Stromal cell of bone marrow (primary cell): ENCODE measurements at regions not wholly inside any gene's neighbourhood (a gene's known extent, or its start where the extent isn't known, plus 50 kb on each side); places are given as distances from the start of the nearest gene placed in this dataset.
A peak's percentile ranks its signal among the peaks of the same experiment; 100 is the strongest.

Experiments used
- DNase-seq: peaks from one replicate; pipeline ENCODE4 v3.0.0-alpha.2; 2012; ENCODE audit warnings: low read depth

DNA sequence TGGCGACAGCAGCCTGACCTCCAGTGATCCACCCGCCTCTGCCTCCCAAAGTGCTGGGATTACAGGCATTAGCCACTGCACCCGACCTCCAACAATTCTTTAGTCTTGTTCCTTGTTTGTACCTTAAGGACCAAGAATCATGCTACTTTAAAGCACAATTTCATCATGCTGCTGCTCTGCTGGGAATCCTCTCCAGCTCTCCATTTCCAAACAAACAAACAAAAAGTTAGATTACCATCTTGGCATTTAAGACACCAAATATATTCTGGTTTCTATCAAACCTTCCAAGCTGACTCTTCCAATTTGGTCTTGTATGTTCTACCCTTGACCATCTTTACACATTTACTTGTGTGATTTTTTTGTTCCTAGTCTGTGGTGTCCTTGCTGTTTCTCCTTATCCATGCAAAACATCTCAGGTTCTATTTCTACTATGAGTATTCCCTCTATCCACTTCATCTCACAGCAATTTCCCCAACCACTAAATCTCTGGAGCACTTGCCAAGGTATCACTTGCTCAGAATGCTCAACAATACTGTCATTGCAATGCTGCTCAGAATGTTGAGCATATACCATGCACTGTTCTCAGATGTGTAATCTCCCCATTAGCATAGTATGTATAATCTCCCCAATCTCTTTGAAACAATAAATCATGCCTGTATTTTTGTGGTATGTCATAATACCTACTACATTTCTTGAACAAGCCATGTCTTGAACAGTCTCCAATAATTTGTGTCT is 73.2 kb upstream of the GALNT5 start:
- no peak for DNase-seq

DNA sequence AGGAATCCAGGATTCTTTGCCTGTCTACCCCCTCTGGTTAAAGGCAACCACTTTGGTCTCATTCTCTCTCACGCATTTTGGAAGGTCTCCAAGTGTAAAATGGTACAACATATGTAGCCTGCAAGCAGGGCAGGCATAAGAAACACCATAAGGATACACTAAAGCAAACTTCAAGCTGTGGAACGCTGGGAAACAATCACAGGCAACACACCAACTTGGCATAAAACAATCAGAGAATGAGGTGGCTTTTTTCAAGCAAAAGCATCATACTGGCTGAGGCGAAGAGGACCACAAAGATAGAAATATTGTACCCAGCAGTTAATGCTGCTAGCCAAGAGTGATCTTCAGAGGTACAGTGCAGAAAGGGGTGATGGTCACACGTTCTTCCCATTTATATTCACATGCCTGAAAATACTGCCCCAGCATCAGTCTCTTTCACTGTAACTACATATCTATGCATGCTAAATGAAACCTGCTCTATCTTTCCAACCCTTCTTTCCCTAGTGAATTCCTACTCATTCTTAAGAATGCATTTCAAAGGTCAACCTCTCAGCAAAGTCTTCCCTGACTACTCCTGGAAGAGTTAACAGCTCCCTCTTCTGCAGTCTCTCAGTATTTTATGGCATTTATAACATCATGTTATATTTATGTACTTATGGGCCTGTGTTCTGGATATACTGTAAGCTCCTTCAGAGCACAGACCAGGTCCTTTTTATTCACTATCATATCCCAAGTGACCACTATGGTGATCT is 71.9 kb upstream of the GALNT5 start:
- DNase-seq = peak; percentile 66

DNA sequence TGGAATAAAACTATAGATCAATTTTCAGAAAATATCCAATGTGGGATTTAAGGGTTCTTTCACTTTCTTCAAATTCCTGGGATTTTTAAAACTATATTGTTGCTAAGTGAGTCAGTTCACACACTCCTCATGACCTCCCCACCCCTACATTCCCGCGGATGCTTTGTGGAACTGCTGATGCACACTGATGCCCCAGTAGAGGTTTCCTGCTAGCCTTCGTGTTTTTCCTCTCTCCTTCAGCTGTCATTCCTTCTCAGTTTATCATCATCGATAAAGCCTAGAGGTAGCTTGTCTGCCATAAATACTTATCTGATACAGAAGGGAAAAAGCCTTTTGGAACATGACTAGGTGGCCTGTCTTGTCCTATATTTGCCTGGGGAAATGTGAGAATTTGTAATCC is 67.4 kb upstream of the GALNT5 start:
- peak; percentile 44 for DNase-seq

DNA sequence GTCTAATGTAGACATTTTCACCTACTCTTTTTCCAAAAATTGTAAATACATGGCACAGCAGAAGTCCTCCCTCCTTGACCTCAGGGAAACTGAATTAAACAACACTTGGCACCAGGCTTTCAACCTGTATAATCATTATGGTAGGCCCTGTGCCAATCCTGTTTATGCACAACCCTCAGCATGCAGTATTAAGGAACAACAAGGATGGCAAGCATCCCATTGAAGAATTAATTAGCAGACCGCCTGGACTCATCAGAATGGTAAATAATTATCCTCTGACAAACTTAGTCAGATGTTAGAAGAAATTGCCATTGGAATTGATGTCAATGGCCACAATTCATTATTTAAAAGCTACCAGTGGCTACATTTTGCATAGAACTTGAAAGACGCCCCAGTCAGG is 66.3 kb upstream of the GALNT5 start:
- no peak for DNase-seq

DNA sequence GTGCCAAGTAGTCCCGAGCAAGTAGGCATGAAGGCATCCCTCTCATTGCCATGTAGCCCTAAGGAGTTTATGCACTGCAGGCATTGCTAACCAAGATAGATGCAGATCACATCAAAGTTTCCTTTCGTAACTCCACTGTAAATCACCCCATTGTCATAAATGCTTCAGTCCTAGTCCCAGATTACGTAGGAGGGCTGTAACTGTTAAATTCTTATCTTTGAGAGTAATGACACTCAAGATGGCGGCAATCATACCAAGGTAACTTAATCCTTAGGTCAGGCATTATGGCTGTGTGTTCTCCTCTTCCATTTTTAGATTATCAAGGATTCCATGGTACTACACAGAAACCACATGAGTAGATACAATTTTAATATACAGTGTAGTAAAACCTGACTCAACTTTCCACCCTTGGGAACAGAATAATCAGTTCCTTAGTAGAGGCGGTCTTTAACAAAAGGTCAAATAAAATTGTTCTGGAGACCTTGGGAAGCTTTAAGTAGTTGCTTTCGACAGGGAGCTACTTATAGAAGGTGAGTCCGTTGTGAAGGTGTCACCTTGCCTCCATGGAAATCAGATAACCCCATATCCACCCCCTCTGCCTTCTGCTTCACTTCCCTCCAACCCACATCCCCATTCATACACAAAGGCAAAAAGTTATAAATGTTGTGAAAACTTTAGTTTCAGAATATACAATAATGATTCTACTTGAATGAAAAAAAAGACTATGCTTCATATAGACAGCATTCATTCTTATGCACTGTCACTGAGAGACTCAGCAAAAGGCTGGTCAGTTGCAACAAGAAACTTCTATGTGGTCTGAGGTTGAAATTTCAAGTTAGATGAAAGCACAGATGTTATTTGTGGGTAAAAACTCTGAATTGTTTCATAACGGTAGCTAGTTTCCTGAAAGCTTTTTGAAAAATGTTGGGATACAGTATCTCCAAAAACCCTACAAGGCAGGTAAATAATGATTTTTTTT is 64.8 kb upstream of the GALNT5 start:
- DNase-seq = no peak

DNA sequence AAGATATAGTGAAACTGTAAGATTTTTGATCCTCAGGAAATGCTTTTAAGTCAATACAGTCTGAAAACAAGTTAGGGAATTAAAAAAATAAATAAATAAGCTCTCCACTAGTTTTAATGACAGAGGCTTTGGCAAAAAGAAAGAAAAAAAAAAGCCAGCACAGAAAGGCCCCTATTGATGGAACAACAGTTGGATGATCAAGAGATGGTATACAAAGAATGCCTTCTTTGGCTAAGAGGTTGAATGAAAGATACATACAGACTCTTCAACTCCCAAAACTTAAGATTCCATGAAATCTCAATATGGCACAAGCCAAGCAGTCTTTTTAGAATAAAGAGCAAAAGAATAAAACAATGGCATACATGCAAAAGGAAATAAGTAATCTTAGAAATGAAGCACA is 64.0 kb upstream of the GALNT5 start:
- no peak for DNase-seq

DNA sequence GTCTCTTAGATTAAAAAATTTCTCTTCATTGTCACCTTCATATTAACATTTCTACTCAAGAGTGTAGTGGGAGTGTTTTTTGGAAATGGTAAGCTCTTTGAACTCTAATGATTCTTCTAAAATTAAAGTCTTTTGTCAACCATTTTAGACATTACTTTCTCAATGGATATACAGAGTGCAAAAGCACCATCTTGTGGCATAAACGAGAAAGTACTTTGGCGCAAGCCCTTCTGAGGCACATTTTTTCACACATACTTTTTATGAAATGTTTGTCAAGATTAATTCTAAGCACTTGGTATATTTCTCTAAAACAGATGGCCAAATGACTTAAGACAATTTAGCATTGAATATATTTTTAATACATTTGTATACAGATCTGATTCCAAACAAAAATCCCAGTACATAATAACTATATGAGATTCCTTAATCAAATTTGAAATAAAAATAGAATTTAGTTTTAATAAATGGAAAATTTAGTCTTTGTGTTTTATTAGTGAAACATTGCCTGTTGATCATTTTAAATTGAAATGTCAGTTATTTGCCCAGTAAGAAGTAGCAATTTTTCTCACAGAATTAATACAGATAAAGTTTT is 63.3 kb upstream of the GALNT5 start:
- peak; percentile 50 for DNase-seq

DNA sequence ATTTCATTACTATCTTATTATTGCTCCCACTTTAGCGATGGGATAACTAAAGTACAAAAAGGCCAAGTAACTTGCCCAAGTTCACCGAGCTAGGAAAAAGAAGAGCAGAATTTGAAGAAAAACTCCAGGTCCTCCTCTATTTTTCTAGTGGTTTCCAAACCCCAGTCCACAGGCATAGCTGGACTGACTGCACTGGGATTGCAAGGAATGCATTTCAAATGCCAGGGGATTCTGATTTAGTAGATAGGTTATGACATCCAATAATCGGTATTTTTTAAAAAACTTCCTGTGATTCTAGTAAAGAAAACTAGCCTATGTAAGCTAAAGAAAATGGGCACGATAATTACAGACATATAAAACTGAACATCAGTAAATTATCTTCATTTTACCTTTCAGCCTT is 62.7 kb upstream of the GALNT5 start:
- DNase-seq = no peak

DNA sequence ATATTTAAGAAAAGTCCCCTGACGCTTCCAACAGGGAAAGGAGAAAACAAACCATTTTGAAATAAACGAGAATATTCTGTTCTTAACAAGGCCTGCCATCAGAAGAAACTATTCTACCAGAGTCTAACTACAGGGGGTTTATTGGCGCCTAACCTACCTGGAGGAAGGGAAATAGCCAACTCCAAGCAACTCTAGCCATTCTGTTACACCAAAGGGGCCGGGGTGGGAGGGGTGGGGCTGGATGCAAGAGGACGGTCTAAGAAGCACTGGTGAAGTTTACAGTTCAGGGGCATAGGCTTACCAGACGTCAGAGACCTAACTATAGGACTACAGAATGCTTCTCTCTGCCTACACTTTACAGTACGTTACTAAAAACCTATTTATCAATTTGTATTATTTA is 60.5 kb upstream of the GALNT5 start:
- DNase-seq = no peak

DNA sequence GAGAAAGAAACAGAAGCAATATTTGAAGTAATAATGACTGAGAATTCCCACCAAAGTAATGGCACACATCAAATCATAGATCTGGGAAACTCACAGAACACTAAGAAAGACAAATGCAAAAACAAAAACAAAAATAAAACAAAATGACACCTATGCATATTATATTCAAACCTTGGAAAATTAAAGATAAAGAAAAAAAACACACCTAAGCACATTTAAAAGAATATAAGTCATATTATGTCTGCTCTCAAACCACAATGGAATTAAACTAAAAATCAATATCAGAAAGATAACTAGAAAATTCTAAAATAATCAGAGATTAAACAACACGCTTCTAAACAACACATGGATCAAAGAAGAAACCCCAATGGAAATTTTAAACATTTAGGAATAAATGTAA is 59.7 kb upstream of the GALNT5 start:
- no peak for DNase-seq

DNA sequence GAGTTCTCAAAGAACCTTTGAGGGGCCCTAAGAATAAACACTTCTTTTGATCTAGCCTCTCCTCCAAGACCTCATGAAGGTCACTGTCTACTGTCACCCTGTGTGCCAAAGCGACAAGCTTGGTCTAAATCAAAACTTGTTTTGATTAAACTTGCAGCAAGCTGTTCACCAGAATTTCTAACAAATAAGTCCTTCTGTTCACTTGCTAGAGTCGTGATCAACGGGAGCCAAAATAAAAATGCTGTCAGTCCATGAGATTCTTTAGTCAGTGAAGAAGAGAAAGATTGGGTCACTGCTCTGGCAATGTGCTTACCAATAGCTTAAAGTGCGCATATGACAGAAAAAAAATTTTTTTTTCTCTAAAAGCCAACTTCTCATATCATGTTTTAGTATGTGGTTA is 53.9 kb upstream of the GALNT5 start:
- no peak for DNase-seq

DNA sequence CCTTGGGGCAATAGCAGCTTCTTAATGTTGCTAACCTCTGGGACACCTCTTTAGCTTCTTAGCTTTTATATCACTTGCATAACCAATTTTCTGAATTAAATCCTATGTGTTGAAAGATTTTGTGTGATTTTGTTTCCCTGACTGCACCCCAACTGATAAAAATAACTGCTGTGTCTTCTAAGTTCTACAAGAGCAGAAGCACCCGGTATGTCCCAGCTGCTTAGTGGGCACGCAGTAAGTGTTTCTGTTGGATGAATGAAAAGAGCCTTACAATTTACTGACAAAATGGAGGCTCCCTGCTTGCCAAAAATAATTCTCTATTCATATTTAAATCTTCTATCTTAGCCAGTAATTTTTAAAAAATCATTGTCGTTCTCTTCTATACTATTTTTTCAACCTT is 53.1 kb upstream of the GALNT5 start:
- no peak for DNase-seq

DNA sequence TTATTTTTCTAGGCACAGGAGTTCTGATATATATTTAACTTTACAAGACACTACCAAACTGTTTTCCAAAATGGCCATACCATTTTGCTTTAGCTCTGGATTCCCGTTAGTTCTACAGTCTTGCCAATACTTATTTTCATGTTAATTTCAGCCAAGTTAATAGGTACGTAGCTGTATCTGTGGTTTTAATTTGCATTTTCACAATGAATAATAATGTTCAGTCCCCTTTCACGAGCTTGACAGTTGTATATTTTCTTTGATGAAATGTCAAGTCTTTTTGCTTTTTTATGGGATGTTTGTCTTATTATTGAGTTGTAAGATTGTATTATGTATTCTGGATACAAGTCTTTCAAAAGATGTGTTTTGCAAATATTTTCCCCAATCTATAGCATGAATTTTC is 50.6 kb upstream of the GALNT5 start:
- no peak for DNase-seq
